ENCODE measurements at regions not wholly inside any gene's neighbourhood (a gene's known extent, or its start where the extent isn't known, plus 50 kb on each side); places are given as distances from the start of the nearest gene placed in this dataset.
"Not testable (repeated sequence)": the region's sequence is repeated elsewhere in the genome, so short reads cannot be mapped to it uniquely, and the experiment has no call there.

- DNase-seq = no peak
These were observed 505.5 kb downstream of the NEBL start for GRCh38 chr10:20391629-20392028.

GRCh38 chr10:20381761-20382160 is 515.4 kb downstream of the NEBL start:
- no peak for DNase-seq

DNA sequence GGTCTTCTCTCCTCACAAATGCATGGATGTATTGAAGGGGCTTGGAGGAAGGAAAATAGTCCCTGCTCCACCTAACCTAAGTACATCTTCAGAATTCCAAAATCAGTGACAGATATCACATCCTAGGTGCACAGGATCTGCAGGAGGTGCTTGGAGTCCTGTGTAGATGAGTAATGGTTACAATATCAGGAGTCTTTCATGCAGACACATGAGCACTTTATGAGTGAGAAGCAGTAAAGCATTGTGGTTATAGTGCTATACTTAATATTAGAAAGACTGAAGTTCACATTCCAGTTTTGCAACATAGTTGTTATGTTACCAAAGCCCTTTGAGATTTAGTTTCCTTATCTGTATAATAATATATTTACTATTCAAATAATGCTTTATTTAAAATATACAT is 516.7 kb downstream of the NEBL start:
- no peak for DNase-seq

GRCh38 chr10:20372748-20373147 is 524.4 kb downstream of the NEBL start:
- DNase-seq = no peak

DNA sequence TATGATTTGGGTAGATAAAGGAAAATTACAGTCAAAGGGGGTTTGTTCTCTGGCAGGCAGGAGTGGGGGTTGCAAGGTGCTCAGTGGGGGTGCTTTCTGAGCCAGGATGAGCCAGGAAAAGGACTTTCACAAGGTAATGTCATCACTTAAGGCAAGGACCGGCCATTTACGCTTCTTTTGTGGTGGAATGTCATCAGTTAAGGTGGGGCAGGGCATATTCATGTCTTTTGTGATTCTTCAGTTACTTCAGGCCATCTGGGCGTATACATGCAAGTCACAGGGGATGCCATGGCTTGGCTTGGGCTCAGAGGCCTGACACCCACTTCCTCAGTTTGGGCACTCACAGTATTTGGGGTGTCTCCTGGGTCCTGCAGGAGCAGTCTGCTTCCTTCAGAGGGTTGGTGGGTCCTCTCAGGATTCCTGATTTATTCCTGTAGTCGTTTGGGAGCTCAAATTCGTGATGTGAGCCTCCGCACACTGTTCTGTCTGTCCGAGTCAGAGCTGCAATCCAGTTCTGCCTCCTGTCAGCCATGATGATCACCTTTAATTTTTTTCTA is 526.1 kb downstream of the NEBL start:
- DNase-seq = not testable (repeated sequence)

GRCh38 chr10:20369863-20370736 is 527.0 kb downstream of the NEBL start:
- no peak for DNase-seq

DNA sequence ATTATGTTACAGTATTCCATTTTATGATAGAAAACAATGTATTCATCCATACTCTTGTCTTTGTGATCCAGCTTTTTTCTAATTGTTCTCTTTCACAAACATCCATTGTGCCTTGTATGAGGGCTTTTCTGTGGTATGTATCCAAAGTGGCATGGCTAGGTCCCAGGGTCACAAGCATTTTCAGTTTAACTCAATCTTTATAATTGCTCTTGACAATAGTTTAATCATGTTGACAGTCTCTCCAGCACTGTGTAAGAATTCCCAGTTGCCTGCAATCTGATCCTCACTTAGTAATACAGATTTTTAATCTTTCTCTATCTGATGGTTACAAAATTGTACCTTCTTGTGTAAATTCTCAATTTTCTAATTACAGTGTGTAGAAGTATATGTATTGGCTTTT is 533.4 kb downstream of the NEBL start:
- no peak for DNase-seq

DNA sequence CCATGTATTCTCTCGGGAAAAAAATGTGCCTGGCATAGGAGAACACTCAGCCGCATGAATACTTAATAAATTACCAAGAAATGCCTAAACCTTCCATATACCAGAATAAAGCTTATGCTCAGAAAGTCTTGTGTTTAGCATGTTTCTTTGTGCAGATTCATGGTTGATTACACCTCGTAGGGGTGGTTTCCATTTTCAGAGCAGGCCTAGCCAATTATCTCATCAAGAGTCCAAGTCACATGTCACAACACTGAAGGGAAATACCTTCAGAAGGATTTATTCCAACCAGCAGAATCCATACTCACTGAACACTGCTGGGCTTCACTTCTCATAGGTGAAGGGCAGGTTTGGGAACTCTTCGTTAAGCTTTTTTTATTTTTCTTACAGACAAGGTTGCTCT is 539.7 kb downstream of the PLXDC2 start:
- no peak for DNase-seq

DNA sequence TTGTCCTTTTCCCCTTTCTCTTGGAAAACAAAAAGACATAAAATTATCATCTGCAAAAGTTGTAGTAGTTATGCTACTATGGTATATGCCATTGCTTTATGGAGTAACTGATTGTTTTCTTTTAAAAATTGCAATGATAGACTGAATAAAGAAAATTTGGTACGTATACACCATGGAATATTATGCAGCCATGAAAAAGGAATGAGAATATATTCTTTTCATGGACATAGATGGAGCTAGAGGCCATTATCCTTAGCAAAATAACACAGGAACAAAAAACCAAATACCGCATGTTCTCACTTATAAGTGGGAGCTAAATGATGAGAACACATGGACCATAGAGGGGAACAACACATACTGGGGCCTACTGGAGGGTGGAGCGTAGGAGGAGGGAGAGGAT is 538.8 kb downstream of the PLXDC2 start:
- DNase-seq = no peak

DNA sequence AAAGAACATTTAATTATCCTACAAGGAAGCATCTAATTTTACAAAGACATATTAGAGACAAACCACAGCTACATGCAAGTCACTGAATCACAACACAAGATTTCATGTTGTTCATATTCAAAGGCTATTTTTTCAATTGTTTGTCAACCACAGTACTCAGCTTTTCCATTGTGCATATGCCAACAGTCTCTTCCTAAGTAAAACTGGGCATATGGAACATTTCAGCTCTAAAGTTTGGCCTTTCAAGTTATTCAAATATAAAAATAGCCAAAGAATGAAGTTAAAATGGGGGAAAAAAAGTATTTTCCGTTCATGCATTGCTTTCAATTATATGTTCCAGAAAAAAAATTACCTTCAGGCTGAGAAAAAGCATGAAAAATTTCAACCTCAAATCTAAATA is 537.9 kb downstream of the PLXDC2 start:
- DNase-seq = no peak

DNA sequence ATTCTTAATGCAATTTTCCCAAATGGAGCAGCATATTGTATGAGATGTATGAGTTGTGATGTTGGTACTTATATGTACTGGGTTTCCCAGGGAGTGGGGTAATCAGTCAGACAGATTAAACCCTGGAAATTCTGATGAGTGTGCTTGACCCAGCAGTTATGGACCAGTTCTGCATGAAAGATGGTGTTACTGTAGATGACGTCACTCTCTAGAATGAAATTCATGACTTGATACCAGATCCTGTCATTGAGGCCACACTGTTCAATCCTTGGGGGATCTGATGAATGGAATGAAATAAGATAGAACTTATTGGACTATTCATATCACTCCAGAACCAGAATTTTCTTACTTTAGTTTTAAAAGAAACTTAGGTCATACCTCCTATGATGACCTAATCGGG is 534.3 kb downstream of the PLXDC2 start:
- no peak for DNase-seq

DNA sequence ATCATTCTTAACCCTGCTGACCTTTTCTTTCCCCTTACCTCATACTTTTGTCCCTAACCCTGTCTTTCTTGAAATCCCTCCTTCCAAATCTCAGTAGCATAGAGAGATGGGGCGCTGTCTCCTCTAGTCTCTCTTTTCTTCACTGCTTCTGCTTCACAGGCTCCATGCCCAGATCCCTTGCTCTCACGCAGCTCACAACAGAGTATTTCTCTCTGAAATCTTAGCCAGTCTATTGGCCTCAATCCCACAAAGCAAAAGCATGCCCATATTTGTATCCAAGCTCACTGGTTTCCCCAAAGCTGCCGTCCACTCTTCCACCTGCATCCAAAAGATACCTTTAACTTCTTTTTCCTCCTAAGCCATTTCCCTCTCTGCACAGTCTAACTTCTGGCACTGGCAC is 526.8 kb downstream of the PLXDC2 start:
- DNase-seq = no peak
